NOMO-1 treated with dmso at 0.1 percent for 144 hours (cell line): ENCODE measurements at regions not wholly inside any gene's neighbourhood (a gene's known extent, or its start where the extent isn't known, plus 50 kb on each side); places are given as distances from the start of the nearest gene placed in this dataset.

ENCODE experiments used
- DNase-seq: peaks from one replicate; lab custom pipeline; 2025; ENCODE audit not compliant: unreplicated experiment; lab: John Stamatoyannopoulos, UW

DNA sequence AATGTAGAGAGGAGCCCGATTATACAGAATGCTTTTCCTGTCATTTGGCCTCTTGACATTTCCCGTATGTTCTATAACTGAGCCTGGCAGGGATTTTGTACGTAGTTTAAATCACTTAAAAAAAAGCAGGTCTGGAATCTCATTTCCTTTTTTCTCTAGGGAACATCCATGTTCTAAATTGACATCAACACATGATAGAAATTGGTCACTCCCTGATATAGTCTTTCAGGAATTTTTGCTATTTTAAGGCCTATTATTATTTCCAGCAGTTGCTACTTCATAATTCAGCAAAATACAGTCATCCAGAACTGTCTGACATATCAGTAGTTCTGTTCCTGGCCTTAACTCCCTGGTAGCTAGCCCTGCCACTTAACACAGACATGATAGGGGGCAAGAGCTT lies 565.7 kb upstream of the ZEB2 start:
- no peak for DNase-seq

DNA sequence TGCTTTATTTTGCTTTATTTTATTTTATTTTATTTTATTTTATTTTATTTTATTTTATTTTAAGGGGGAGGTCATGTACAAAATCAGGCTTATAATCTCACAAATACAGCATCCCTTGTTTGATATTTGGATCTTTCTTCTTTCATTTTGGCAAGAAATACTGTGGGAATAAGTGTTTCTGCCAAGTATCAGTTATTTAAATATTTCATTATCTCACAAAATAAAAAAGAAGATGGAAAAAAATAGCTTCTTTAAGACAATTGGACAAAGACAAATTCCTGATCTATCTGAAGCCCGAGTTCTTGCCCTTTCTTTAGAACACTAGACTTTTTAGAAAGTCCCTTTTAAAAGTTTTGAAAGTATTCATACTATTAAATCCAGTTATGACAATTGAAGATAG lies 560.5 kb upstream of the ZEB2 start:
- no peak for DNase-seq

- DNase-seq = no peak
Measured at GRCh38 chr2:145079641-145080040, 559.7 kb upstream of the ZEB2 start.

DNA sequence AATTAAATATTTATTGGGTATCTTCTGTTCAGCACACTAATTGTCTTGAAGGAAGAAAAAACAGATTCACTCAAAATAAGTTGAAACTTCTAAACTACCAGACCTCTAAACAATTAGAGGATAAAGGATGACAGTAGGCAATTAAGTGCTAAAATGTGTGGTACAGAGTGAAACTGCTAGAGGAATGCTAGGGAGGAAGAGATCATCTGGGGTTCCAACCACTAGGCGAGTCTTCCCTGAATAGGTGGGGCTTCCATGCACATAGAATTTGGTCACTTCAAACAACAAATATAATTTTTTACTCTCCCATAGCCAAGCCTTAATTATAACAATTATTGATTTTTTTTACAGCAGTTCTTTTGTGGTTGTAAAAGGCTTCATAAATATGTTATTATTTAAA lies 559.0 kb upstream of the ZEB2 start:
- DNase-seq = no peak

DNA sequence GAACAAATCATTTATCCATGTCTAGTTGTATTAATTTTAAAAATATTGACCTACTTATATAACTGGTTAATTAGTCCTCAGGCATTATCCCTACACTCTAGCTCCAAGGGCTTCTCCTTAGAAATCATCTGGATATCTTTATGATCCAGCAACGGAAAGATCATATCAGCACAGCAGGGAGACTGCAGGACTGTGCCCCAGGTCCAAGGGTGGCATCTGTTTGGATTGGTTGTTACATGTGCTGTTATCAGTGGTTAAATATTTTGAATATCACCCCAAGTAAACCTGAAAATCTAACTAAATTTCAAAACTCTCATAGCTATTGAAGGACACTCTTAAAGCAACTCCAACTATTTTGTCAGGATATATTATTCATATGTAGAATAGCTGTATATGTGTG lies 556.2 kb upstream of the ZEB2 start:
- no peak for DNase-seq

- no peak for DNase-seq
Measured at GRCh38 chr2:145075454-145076062, 555.6 kb upstream of the ZEB2 start.

- DNase-seq = no peak
Measured at GRCh38 chr2:145070703-145071102, 550.8 kb upstream of the ZEB2 start.

DNA sequence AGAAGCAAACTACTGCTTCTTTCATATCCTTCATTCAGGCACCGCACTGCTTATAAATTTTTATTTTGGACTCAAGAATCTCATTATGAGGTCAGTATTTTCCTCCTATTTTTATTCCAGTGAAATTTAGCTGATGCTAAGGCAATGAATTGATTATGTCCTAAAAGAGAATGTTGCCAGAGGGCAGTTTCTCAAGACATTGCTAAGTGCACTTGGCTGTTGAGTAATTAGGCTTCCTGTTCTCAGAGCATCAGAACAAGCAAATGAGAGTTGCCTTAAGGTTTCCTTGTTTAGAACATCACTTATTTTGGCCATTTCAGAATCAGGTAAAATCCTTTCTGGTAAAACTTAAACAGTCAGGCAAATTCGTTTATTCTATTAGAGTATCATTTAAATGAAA lies 548.6 kb upstream of the ZEB2 start:
- no peak for DNase-seq

GRCh38 chr2:145067549-145068030 lies 547.7 kb upstream of the ZEB2 start:
- DNase-seq = no peak

GRCh38 chr2:145066856-145067548 lies 547.1 kb upstream of the ZEB2 start:
- DNase-seq = no peak

GRCh38 chr2:145066151-145066661 lies 546.3 kb upstream of the ZEB2 start:
- DNase-seq = no peak

DNA sequence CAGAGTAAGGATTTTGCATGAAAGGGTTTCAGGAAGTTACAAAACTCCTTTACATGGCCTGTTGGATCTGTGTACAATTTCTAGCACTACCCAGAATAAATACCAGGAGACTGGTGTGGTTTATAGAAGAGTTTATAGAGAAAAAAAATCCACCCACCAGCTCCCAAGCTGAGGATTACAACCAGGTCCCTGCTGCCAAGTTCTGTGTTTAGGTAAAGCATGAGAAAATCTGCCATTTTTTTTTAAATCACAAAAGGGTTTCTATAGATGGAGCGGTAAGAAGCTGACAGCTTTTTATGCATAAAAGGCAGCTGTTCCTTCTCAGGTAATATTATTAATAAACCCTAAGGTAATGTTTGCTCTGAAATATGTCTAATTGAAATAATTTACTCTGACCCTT lies 545.4 kb upstream of the ZEB2 start:
- no peak for DNase-seq

DNA sequence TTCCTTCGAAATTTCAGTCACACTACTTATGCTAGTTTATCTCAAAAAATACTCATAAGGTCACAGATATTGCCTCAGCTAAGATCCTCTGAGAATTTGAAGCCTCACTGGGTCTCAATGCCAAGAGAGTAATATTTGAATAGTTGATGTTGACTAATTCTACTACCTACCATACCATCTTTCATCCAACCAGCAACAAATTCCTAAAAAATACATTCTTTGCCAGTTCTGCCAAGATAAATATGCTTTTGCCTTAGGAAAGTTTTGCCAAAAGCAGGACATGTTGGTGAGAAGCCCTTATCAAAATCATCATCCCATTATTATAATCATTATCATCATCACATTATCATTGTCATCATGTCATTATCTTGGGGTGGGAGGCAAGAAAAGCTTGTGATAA lies 544.6 kb upstream of the ZEB2 start:
- no peak for DNase-seq

DNA sequence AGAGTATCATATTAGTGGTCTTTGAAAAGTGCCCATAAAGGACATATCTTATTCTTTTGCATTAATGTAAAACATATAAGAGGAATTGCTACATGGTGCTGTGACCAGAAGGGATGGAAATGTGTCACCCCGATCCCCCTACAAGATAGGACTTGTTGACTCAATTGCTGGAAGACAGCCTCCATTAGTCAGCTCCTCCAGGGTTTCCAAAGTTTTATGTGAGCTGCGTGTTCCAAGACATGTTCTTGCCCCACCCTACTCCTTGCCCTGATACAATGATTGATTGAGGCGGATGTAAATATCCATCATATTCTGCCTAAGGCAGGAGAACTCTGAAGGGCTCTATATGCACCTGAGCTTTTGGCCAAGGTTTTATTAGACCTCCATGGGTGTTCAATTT lies 541.0 kb upstream of the ZEB2 start:
- DNase-seq = no peak

- DNase-seq = no peak
Measured at GRCh38 chr2:145059914-145060313, 540.0 kb upstream of the ZEB2 start.

GRCh38 chr2:145059343-145059742 lies 539.4 kb upstream of the ZEB2 start:
- DNase-seq = no peak

GRCh38 chr2:145058457-145058856 lies 538.5 kb upstream of the ZEB2 start:
- DNase-seq = no peak

GRCh38 chr2:145055651-145056050 lies 535.7 kb upstream of the ZEB2 start:
- DNase-seq = no peak

- no peak for DNase-seq
Measured at GRCh38 chr2:145050134-145050533, 530.2 kb upstream of the ZEB2 start.

- DNase-seq = no peak
Measured at GRCh38 chr2:145049475-145049874, 529.6 kb upstream of the ZEB2 start.

DNA sequence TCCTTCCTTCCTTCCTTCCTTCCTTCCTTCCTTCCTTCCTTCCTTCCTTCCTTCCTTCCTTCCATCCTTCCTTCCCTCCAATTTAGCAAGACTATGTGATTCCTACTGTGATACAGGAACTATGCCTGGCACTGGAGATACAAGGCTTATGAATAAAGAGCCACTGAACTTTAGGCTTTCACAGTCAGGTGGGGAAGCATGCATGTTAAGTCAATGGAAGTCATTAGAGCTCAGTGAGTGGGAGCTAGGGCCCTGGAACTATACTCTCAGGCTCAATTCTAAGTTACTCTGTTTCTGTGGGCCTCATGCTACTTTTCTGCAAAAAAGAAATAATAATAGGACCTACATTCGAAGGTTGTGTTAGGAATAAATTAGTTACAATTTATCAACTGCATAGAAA lies 527.6 kb upstream of the ZEB2 start:
- DNase-seq = no peak

- DNase-seq = no peak
Measured at GRCh38 chr2:145044491-145044890, 524.6 kb upstream of the ZEB2 start.

GRCh38 chr2:145043399-145043834 lies 523.5 kb upstream of the ZEB2 start:
- DNase-seq = no peak
